ENCODE measurements at regions not wholly inside any gene's neighbourhood (a gene's known extent, or its start where the extent isn't known, plus 50 kb on each side); places are given as distances from the start of the nearest gene placed in this dataset.

GRCh38 chr6:148044921-148045320, 297.7 kb upstream of the SASH1 start:
- DNase-seq (ENCODE audit: extremely low read depth in 1 of 11, low read depth in 9 of 11, low spot score in 4 of 11), result no peak

DNA sequence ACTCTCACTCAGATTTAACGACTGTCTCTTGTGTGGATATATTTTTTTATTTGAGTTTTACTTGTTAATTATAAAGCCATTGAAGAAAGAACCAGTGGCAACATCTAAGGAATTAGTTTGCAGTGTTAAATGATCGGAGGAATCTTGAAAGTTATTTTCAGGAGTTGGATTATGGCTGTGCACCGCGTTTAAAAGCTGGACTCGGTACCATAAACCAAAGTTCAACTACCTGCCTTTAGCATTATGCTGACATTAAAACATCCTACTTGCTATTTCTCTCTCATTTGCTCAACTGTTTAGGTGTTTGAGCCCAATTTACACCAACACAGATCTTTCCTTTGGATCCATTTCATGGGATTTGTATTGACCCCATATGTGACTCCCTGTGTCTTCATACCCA, 289.4 kb upstream of the SASH1 start:
- DNase-seq (ENCODE audit: extremely low read depth in 1 of 11, low read depth in 9 of 11, low spot score in 4 of 11), result no peak

- no peak for DNase-seq (ENCODE audit: extremely low read depth in 1 of 11, low read depth in 9 of 11, low spot score in 4 of 11)
Measured at GRCh38 chr6:148053796-148054195, 288.8 kb upstream of the SASH1 start.

DNA sequence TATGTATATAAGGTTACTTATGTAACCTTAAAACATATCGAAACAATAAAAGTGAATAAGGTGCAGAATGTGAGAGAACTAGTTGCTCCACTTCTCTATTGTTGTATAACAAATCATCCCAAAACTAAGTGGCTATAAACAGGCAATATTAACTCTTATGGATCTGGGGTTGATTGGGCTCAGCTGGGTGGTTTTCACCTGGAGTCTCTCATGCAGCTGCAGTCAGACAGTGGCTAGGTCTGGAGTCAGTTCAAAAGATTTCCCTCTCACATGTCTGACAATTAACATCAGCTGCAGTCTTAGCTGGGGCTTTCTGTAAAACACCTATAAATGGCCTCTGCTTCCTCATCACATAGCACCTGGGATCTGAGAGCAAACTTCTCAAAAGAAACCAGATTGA, 288.4 kb upstream of the SASH1 start:
- DNase-seq (ENCODE audit: extremely low read depth in 1 of 11, low read depth in 9 of 11, low spot score in 4 of 11), result no peak

DNA sequence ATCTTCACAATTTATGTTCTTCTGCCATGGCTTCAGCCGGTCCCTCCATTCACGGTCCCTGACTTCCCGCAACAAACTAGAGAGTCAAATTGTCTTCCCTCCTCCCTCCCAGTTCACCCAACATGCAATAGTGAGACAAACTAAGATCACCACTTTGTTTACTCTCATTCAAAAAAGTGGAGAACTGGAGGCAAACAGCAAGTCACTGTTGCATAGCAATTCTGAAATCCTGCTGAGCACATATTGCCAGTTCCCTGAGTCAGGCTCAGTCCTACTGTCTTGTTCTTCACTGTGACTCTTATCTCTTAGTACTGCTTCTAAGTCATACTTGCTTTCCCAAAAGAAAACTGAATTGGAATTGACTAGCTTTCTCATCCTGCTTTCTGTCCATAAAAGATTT, 287.2 kb upstream of the SASH1 start:
- DNase-seq (ENCODE audit: extremely low read depth in 1 of 11, low read depth in 9 of 11, low spot score in 4 of 11), result no peak

DNA sequence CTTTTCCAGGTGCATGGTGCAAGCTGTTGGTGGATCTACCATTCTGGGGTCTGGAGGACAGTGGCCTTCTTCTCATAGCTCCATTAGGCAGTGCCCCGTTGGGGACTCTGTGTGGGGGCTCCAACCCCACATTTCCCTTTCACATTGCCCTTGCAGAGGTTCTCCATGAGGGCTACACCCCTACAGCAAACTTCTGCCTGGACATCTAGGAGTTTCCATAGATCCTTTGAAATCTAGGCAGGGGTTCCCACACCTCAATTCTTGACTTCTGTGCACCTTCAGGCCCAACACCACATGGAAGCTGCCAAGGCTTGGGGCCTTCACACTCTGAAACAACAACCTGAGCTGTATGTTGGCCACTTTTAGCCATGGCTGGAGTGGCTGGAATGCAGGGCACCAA, 282.8 kb upstream of the SASH1 start:
- no peak for DNase-seq (ENCODE audit: extremely low read depth in 1 of 11, low read depth in 9 of 11, low spot score in 4 of 11)

DNA sequence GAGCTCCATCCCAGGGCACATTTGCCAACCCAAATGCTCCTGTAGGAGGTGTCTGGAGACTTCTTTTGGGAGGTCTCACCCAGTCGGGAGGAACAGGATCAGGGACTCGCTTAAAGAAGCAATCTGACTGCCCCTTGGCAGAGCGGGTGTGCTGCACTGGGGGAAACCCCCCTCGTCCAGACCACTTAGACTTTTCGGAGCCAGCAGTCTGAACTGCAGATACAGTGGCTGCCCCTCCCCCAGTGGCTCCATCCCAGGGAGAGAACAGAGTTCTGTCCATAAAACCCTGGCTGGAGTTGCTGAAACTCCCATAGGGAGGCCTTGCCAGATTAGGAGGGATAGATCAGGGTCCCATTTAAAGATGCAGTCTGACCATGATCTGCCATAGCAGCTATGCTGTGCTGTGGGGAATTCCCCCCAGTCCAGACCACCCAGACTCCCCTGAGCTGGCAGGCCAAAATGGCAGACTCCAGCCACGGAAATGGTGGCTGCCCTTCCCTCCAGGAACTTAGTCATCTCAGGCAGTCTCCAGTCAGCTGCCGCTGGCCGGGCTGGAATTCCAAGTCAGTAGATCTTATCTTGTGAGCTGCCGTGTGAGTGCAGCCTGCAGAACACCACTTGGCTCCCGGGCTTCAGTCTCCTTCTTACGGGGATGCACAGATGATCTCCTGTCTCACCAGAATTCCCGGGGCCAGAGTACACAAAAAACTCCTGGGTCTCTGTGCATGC, 278.1 kb upstream of the SASH1 start:
- DNase-seq (ENCODE audit: extremely low read depth in 1 of 11, low read depth in 9 of 11, low spot score in 4 of 11), result no peak

GRCh38 chr6:148068437-148069061, 274.1 kb upstream of the SASH1 start:
- no peak for DNase-seq (ENCODE audit: extremely low read depth in 1 of 11, low read depth in 9 of 11, low spot score in 4 of 11)

DNA sequence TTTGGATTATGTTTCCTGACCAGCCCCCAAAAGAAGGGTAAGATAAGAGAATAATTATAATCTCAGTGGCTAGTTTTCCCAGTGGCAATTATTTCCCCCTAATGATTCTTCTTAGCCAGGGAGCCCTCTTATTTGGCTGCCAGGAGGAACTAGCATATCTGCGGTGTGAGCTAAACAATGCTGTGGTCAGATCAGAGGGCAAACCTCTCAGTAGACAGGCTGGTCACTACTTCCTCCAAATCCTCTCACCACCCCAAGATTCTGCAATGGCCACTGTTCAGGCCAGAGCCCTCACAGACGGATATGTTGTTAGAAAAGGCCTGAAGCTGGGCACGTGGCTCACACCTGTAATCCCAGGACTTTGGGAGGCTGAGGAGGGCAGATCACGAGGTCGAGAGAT, 273.4 kb upstream of the SASH1 start:
- no peak for DNase-seq (ENCODE audit: extremely low read depth in 1 of 11, low read depth in 9 of 11, low spot score in 4 of 11)

GRCh38 chr6:148074291-148074690, 268.3 kb upstream of the SASH1 start:
- DNase-seq (ENCODE audit: extremely low read depth in 1 of 11, low read depth in 9 of 11, low spot score in 4 of 11), result no peak

GRCh38 chr6:148074738-148075137, 267.9 kb upstream of the SASH1 start:
- DNase-seq (ENCODE audit: extremely low read depth in 1 of 11, low read depth in 9 of 11, low spot score in 4 of 11), result no peak

DNA sequence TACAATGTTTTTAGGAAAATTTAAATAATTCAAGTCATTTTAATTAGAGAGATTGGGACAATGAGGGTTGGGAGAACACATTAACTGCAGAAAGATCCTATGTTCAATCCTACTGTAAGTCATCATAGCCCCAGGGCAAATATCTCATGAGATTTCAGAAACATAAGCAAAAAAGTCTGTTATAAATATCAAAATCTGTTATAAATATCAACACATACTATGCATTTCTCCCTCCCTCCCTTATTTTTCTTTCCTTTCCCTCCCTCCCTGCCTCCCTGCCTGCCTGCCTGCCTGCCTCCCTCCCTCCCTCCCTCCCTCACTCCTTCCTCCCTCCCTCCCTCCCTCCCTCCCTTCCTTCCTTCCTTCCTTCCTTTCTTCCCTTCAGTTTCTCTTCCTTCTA, 267.3 kb upstream of the SASH1 start:
- DNase-seq (ENCODE audit: extremely low read depth in 1 of 11, low read depth in 9 of 11, low spot score in 4 of 11), result no peak

- DNase-seq (ENCODE audit: extremely low read depth in 1 of 11, low read depth in 9 of 11, low spot score in 4 of 11), result peak in 1 of 11 donors; percentile 11
Measured at GRCh38 chr6:148076051-148076450, 266.6 kb upstream of the SASH1 start.

DNA sequence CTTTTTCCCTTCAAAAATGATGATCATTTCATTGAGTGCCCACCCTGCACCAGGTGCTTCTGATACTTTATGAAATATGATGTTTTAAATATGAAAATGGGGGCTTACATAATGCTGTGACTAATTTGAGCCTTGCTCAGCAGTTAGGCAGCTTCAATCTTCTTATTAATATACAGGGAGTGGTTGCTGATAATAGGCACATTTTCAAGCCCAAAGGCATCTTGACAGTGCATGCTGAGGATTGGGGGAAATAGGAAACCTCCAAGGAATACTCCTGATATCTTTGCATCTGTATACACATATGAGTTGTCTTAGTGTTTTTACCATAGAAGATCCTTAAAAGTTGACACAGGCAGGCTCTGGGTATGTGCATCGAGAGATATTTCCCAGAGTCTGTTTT, 262.3 kb upstream of the SASH1 start:
- no peak for DNase-seq (ENCODE audit: extremely low read depth in 1 of 11, low read depth in 9 of 11, low spot score in 4 of 11)

DNA sequence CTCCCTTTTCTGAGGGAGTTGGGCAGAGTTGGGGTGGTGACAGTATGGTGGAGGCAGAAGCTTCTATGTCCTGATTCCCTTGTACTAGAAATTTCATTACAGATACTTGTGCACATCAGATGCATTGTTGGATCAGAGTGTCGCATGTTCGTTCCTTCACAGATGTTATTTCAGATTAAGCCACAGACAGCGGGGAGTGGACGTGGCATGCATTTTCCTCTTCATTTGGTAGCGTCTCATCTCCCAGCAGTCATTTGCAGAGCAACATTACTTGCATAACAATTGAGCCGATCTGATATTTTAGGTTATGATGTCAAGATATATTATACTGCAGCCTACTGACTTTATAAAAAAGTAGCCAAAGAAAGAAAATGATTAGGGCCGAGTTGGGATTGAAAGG, 261.6 kb upstream of the SASH1 start:
- no peak for DNase-seq (ENCODE audit: extremely low read depth in 1 of 11, low read depth in 9 of 11, low spot score in 4 of 11)

DNA sequence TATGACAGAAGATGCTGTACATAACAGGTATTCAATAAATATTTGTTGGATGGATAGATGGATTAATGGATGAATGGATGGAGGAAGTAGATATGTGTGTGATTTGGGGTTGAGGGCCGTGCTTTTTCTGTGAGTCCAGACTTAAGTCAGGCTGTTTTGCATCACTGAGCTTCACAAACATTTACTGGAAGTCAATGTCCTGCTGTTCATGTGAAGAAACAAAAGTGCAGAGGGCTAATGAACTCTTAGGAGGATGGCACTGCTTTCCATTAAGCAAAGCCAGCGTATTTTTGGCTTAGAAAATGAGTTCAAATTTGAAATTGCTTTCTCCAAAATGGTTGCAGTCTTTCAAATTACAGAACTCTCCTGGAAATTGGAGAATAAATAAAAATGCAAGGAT, 260.6 kb upstream of the SASH1 start:
- no peak for DNase-seq (ENCODE audit: extremely low read depth in 1 of 11, low read depth in 9 of 11, low spot score in 4 of 11)

- no peak for DNase-seq (ENCODE audit: extremely low read depth in 1 of 11, low read depth in 9 of 11, low spot score in 4 of 11)
Measured at GRCh38 chr6:148082696-148083095, 259.9 kb upstream of the SASH1 start.

DNA sequence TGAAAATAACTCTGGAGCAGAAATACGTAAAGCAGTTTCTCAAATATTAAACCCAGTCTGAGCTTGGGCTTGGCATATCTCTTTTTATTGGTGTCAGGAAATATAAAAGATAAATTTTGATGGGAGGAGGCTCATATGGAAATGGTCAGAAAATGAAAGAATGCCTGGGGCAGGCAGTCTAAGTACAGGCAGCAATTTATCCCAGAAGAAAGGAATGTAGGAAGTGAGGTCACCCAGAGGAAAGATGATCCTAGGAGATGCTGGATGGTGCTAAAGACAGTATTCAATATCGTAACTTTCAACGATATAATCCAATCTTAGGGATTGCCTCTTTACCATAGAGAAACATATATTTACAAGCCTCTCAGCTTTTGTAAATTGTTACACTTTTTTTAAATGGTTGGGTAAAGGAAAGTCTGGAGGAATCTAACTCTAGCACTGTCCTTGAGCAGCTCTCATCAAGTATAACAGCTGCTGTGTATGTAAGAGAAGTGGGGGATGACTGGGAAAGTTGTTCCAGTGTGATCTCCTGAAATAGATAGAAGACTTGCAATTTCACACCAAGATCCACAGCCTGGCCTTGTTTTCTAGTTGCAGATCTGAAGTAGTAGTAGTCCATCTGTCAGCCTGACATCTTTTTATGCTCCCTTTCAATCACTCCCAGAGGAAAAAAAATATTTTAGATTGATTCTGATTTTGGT, 256.9 kb upstream of the SASH1 start:
- DNase-seq (ENCODE audit: extremely low read depth in 1 of 11, low read depth in 9 of 11, low spot score in 4 of 11), result no peak

GRCh38 chr6:148086386-148086785, 256.3 kb upstream of the SASH1 start:
- no peak for DNase-seq (ENCODE audit: extremely low read depth in 1 of 11, low read depth in 9 of 11, low spot score in 4 of 11)

GRCh38 chr6:148086843-148087242, 255.8 kb upstream of the SASH1 start:
- no peak for DNase-seq (ENCODE audit: extremely low read depth in 1 of 11, low read depth in 9 of 11, low spot score in 4 of 11)

- DNase-seq (ENCODE audit: extremely low read depth in 1 of 11, low read depth in 9 of 11, low spot score in 4 of 11), result no peak
Measured at GRCh38 chr6:148087659-148088058, 255.0 kb upstream of the SASH1 start.

Data from renal cortex interstitium (tissue), 11 donors.